ENCODE measurements at regions not wholly inside any gene's neighbourhood (a gene's known extent, or its start where the extent isn't known, plus 50 kb on each side); places are given as distances from the start of the nearest gene placed in this dataset.

DNA sequence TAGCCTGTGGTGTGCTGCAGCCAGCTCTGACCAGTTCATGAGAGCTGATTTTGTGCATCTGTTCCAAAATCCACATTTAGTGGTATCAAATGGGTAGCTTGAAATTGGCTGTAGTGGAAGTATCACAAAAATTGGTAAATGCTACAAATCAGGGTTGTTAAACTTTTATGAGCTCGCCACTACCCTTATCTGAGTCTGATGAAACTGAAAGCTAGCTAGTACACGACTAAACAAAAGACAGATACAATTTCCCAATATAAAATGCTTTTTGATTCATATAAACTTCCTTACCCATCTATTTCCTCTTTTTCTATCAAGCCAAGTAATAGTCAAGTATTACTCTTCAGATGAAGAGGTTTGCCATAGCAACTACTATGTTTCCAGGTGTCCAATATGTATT is 392.0 kb downstream of the TMEM161B start:
- no peak for DNase-seq (ENCODE audit: low read depth in 2 of 2)

DNA sequence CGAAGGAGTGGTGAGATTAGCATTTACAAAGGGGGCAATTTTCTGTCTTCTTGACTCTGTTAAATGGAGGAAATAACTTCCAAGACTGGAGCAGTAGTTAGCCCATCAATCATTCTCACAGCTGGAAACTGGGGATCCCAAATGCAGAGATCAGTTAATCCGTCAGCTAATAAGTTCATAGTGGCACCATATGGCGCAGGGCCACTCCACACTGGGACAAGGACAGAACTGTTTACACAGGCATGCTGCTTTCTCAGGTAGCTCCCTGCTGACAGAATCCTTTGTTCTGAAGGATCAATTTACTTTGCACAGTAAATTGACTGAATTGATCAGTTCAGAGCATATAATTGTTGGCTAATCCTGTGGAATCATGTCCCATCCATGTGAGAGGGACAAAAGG is 395.7 kb downstream of the TMEM161B start:
- DNase-seq (ENCODE audit: low read depth in 2 of 2): no peak

DNA sequence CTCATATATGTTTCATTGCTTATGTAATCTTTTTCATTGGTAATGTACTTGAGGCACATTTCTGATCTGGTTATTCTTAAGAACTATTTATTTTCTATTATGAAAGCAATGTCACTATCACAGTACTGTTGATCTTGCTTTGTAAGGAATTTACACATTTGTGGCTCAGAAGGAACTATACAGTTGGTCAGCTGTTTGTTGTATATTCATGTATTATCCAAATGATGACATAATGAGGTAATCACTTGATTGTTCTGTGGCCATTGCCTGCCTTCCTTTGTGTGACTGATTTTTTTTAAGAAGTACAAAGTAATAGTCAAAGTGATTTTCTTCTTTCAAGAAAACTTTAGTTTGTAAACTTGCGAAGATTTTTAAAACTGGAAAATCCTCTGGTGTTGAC is 399.9 kb downstream of the TMEM161B start:
- no peak for DNase-seq (ENCODE audit: low read depth in 2 of 2)

DNA sequence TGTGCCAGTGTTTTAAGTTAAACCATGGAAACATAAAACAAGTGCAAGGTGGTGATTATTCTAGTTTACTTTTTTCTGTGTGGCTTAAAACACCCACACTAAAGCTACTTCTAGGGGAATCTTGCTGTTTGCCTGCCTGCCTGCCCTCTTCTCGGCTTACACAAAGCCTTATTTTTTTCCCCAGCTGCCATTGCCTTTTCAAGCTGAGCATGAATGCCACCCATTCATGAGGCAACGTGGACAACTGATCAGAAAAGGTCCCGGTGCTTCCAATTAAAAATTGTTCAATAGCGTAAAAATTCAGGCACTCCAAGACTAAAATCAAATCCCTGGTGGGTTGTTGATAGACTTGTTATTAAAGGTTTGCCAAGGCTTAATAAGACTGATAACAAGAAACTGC is 401.4 kb downstream of the TMEM161B start:
- no peak for DNase-seq (ENCODE audit: low read depth in 2 of 2)

DNA sequence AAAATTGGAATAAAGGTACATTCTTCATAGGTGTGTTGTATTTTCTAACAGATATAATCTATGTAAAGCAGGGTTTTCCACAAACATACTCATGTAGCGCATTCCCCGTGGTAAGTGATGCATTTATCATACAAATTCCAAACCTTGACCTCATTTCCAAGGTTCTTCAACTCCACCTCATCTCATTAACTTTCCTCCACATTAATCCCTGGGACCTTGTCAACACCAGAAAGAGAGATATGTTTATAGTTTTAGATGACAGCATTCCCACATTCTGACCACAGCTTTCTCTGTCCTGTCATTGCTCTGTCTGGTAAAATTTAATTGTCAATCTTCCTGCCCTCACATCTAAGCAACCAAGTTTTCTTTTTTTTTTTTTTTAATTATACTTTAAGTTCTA is 415.1 kb downstream of the TMEM161B start:
- DNase-seq (ENCODE audit: low read depth in 2 of 2): no peak

DNA sequence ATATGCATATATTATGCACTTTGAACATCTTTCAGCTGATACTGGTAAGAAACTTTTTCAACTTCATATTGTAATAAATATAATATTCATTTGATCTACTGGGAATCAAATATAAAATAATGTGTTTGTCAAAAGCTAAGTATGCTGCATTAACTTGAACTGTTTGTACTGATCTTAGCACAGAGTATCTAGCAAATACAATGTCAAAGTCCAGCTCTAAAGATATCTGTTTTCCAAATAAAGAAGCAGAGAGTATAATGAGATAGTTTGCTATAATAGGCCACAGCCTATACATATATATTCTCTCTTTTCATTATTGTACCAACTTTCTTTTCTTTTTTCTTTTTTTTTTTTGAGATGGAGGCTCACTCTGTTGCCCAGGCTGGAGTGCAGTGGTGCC is 417.0 kb downstream of the TMEM161B start:
- no peak for DNase-seq (ENCODE audit: low read depth in 2 of 2)

DNA sequence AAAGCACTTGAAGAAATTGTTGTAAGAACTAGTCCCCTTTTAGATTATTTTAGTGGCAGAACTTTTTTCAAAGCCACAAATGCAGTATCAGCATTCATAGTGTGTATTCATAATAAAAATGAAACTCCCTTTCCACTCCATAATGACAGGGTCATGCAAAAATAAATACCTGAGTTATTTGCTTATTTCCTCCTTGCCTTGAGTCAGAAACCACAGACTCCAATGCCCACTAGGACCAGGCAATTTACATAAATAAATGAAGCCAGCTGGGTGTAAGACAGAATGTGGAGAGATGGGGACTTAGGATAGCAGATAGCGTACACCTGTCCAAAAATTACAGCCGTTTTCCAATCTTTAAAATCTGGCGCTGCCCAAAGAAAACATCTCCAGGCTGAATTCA is 417.8 kb downstream of the TMEM161B start:
- DNase-seq (ENCODE audit: low read depth in 2 of 2): no peak

DNA sequence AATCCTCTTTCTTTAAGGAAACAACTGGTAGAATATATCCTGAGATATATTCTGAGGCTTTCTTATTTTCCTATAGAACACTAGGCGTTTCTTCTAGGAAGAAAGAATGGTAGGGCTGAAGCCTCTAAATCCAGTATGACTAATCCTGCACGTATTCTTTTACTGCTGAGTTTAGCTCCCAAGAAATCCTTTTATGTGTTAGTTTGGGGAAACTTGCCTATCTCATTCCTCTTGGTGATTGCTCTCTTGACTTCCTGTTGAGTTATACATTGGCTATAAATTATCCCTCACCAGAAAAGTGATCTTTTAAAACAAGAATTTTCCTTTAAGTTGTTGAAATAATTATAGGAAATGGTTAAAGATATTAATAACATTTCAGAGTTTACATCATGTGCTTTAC is 422.9 kb downstream of the TMEM161B start:
- no peak for DNase-seq (ENCODE audit: low read depth in 2 of 2)

DNA sequence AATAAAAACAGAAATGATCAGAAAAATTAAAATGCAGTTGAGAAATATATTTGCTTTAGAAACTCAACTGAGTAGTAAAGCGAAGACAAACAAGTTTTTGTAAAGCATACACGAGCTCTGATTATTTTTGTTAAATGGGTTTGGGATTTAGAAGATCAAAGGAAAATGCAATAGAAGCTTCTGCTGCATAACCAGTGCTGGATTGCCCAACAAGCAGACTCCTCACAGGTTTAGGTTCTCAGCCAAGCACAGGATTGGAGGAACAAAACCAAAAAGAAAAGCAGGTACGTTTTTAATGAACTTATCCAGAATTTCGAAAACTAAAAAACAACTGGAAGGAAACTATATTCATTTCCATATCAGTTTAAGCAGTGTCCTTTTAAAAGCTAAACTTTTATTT is 423.8 kb downstream of the TMEM161B start:
- no peak for DNase-seq (ENCODE audit: low read depth in 2 of 2)

DNA sequence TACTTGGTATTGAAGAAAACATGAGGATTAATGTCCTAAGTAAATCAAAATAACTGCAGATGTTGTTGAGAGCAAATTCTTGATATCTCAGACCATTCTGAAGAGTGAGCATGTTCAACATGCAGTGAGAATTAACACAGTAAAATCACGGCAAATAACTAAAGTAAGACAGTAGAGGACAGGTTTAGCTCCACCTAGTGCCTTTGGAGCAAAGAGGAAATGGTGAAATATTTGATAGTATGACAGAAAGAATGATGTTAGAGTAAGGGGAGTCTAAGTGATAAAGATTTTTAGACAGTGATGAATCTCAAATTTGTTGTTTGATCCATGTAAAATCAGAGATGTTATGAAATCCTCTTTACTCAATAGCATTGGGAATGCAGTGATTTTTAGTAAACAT is 424.2 kb downstream of the TMEM161B start:
- DNase-seq (ENCODE audit: low read depth in 2 of 2): no peak

DNA sequence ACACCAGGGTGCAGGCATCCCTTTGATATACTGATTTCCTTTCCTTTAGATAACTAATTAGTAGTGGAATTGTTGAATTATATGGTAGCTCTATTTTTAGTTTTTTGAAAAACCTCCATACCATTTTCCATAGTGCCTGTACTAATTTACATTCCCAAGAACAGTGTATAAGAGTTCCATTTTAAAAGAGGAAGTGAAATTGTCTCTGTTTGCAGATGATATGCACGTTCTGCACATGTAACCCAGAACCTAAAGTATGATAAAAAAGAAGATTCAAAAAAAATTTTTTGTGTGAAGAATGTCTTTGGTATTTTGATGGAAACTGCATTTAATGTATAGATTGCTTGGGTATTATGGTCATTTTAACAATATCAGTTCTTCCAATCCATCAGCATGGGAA is 424.0 kb upstream of the CCNH start:
- no peak for DNase-seq (ENCODE audit: low read depth in 2 of 2)

DNA sequence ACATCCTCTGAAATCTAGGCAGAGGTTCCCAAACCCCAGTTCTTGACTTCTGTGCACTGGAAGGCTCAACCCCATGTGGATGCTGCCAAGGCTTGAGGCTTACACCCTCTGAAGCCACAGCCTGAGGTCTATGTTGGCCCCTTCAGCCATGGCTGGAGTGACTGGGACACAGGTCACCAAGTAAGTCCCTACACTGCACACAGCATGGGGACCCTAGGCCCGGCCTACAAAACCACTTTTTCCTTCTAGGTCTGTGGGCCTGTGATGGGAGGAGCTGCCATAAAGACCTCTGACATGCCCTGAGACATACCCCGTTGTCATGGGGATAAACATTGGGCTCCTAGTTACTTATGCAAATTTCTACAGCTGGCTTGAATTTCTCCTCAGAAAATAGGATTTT is 418.8 kb upstream of the CCNH start:
- no peak for DNase-seq (ENCODE audit: low read depth in 2 of 2)

DNA sequence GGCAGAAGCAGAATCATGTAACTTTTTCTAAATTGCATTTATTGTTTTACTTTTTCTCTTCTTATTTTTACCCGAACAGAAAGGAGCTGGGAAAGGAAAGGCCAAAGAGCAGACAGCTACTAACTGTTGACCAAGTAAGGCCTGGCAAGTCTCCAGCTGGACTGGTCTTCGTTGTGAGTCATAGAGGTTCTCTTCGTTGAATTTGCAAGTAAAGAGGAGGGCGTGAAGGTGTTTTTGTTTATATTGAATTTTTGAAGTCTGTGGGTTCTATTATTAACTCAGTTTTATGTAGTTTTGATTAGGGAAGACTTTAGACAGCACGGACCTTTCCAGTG is 416.5 kb upstream of the CCNH start:
- no peak for DNase-seq (ENCODE audit: low read depth in 2 of 2)

DNA sequence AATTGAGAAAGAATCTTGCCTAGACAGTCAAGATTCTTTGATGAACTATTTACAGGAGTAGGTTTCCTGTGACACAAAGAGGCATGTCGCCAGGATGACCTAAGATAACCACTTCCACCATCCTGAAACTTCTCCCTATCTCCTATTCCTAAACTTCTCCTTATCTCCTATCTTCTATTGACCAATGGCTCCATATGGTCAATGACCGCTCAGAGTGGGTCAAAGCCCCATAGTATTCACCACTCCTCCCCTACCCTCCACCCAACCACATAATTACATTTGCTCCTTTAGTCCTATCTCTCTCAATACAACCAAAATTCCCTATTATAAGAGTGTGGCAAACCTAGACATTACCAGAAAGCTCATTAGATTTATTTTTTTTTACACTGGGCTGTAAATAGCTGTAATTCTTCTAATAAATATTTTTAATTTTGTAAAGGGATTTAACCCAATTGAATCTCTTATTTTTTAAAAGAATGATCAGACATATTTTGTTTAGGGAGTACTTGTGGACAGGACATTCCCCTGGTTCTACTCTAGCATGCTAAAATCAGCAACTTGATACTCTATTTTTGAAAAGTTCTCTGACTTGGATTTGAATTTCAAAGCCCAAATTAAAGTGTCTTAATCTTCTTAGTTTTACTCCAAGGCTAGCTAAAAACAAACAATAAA is 416.0 kb upstream of the CCNH start:
- no peak for DNase-seq (ENCODE audit: low read depth in 2 of 2)

DNA sequence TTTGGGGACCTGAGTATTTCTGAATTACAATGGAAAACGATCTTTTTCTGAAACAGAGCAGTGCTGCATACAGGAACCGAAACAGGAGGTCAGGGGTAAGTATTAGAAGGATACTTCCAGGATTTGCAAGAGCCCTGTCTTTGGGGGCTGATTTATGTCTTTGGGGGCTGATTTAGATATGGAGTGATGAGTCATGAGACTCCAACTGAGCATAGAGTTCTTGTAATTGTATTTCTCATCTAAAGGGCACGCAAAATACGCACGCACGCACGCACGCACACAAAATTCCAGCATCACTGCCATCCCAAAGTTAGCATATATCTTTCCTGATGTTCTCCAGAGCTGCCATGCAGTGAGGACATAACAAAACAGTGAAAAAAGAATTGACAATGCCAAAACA is 414.8 kb upstream of the CCNH start:
- DNase-seq (ENCODE audit: low read depth in 2 of 2): no peak

DNA sequence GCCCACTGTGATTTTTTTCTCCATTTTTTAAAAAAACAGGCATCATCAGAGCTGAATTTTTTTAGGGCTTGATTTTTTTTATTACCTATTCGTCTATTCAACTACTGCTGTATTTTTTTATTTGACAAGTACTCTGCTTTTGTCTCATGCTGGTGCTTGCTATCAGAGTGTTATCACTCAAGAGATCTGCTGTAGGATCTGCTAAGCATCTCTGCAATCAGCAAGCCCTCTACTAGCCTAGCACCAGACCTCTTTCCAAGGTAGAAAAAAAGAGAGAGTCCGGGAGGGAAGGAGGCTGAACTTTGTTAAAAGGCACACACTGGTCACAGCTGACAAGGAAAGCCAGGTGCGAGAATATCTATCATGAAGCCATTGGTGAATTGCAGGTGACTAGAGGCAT is 413.8 kb upstream of the CCNH start:
- no peak for DNase-seq (ENCODE audit: low read depth in 2 of 2)

DNA sequence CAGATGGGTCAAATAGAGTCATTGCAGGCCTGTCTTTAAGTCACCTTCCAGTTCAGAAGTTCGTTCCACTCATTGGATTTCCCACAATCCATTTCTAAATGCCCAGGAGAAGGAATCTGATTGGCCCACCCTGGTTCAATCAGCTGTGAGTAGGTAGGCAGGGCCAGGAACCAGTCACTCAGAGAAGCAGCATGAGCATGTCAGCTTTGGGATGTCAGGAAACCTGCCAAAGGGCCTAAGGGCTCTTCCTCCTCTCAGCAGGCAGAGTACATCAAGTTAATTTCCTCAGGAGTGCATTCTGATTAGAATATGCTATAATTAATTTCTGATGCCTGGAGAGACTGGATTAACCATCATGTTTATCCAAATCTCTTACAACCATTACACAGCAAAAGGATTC is 412.9 kb upstream of the CCNH start:
- DNase-seq (ENCODE audit: low read depth in 2 of 2): no peak

DNA sequence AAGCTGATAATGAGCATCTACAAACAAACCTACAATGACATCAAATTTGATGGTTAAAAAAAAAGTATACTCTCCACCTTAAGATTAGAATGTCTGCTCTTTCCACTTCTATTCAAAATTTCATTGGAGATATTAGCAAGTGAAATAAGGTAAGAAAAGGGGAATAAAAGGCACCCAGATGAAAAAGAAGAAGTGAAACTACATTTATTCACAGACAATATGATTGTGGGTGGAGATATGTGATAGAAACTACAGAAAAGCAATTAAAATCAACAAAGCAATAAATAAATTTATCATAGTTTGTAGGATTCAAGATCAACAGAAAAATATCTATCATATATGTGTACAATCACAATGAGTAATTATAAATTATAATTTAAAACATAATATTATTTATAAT is 395.1 kb upstream of the CCNH start:
- no peak for DNase-seq (ENCODE audit: low read depth in 2 of 2)

DNA sequence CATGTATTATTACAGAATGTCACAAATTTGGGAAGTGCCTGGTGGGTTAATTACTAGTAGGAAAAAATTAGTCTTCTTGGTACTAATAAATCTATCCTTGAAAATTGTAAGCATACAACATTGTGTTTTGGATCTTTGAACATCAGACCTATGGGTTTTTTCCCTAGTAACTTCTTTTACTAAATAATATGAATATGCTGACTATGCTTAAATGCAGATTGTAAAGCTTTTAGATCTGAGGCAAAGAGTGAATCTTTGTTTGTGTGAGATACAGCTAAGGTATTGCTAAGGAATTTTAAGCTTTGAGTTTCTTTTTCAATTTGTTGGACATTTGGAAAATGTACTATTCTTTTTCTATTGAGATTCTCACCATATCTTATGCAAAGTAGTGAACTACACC is 390.6 kb upstream of the CCNH start:
- DNase-seq (ENCODE audit: low read depth in 2 of 2): no peak

DNA sequence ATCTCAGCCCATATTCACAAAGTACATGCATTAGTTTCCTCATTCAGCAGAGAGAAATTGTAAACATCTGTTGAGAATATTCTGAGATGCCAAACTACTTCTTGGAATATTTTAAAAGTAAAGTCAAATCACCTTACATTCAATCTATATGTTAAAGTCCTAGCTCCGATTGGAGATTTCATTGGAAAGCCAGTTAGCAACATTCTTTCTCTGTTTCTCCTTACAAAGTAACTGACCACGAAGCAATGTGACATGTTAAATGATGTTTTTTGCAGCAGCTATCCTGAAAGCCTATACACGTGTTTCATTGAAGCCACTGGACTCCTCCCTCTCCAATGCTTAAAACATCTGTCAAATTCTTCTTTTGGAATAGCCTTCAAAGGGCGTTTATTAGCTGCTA is 379.1 kb upstream of the CCNH start:
- no peak for DNase-seq (ENCODE audit: low read depth in 2 of 2)

DNA sequence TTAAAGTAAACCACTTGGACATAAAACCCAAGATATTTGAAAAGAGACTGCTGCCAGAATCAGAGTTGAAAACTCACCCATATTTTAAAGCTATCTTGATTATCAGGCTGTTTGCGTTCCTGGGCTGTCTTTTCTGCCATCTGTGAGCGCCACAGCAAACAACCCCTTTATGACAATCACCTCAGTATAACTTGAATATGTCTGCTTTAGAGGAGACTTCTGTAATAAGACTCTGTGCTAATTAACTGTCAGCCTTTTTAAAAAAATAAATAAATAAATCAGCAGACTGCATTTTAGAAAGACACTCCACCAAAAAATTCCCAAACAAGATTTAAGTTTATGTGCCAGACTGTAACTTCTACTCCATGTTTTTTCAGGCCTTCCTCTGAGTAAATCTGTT is 375.7 kb upstream of the CCNH start:
- no peak for DNase-seq (ENCODE audit: low read depth in 2 of 2)

DNA sequence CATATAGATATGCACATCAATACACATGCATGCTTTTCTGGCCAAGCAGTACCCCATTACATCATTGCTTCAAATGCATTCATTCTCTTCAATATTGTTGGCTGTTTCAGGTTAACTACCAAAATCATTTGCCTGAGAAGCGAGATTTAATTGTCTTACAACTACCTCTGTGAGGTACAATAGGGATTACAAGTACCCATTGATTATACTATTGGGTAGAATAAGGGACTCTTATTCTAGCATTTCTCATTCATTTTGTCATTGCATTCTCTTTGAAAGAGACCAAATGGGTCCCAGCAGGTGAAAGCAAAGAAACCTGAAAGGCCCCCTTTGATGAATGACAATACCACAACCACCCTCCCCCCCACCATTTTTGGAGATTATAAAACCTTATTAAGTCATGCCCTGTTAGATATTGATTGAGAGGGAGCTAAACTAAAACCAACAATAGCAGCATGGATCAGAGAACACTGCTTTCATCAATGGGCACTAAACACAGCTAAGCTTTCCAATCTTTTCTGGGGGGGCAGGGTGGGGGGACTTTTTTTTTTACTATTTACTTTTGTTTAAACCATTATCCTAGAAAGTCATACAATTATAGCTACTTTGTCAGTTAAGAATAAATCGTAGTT is 375.0 kb upstream of the CCNH start:
- DNase-seq (ENCODE audit: low read depth in 2 of 2): no peak

DNA sequence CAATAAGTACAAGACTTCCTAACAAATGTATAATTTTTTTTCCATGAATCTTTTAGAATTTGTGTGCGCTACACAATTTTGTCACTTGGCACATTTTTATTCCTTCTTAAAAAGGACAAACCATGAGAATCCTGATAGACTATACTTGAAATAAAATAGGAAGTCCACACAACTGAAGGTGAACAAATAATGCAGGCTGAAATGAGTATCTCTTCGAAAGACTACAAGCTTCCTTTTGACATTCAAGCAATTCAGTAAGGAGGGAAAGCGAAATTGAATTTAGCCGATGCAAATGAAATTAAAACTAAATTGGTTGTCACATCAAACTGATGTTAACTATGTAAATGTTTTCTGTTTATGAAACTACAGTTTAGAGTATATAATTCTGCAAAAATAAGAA is 374.4 kb upstream of the CCNH start:
- DNase-seq (ENCODE audit: low read depth in 2 of 2): no peak

DNA sequence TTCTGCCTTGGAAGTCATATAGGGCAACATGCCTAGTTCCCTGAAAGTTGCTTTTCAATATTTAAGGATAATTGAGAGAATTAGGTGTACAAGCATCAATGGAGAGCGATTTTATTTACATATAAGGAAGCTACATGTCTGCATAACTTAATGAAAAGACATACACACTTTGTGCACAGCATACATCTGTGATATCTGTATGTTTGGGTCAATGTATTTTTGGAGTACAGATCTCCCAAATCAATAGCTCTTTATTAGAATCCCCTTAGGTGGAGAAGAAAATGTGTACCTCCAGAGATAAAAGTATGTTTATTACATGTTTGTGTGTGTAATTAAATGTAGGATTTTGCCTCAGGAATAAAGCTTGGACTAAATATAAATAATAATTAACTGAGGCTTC is 373.7 kb upstream of the CCNH start:
- no peak for DNase-seq (ENCODE audit: low read depth in 2 of 2)
